IPS-20b (cell line): ENCODE measurements at regions not wholly inside any gene's neighbourhood (a gene's known extent, or its start where the extent isn't known, plus 50 kb on each side); places are given as distances from the start of the nearest gene placed in this dataset.

Source experiments
- H3K27ac ChIP-seq: one replicate; pipeline ENCODE4 v1.5.1; 2013; ENCODE audit warnings: low read length
- H3K27me3 ChIP-seq: 2 replicates; pipeline ENCODE4 v1.6.1; 2013; ENCODE audit warnings: mild to moderate bottlenecking, low read length, inconsistent platforms; ENCODE audit not compliant: insufficient read depth
- H3K36me3 ChIP-seq: 2 replicates; pipeline ENCODE4 v1.6.1; 2013; ENCODE audit warnings: low read depth, mild to moderate bottlenecking, inconsistent platforms, low read length, moderate library complexity; ENCODE audit not compliant: insufficient read depth
- H3K4me1 ChIP-seq: 2 replicates; pipeline ENCODE4 v1.6.1; 2013; ENCODE audit warnings: mild to moderate bottlenecking, control low read depth, inconsistent platforms, low read length, moderate library complexity; ENCODE audit not compliant: insufficient read depth
- H3K4me3 ChIP-seq: 2 replicates; pipeline ENCODE4 v1.5.1; 2013; ENCODE audit warnings: mild to moderate bottlenecking, low read length, inconsistent platforms
- H3K9ac ChIP-seq: 2 replicates; pipeline ENCODE4 v1.6.1; 2013; ENCODE audit warnings: low read depth, mild to moderate bottlenecking, inconsistent platforms, low read length, moderate library complexity
- H3K9me3 ChIP-seq: 2 replicates; pipeline ENCODE4 v1.6.1; 2013; ENCODE audit warnings: mild to moderate bottlenecking, low read depth, low read length, inconsistent platforms; ENCODE audit not compliant: insufficient read depth

- Histone ChIP-seq H3K9me3 (peaks cover 37% of the 10 kb centered on the region; the same call in 1 of the 2 replicates), H3K27ac (no peak overlapping the region), H3K4me3 (no peak overlapping the region), H3K9ac (no peak overlapping the region), H3K27me3 (no peaks in the 10 kb centered on the region), H3K36me3 (no peaks in the 10 kb centered on the region), H3K4me1 (no peaks in the 10 kb centered on the region)
These were observed 650.1 kb upstream of the TSPY4 start for GRCh38 chrY:8687154-8687553.

- no peak overlapping the region for H3K4me3 ChIP-seq
- H3K27me3 ChIP-seq, result no peaks in the 10 kb centered on the region
- no peak overlapping the region for H3K27ac ChIP-seq
- H3K36me3 ChIP-seq, result no peaks in the 10 kb centered on the region
- no peaks in the 10 kb centered on the region for H3K4me1 ChIP-seq
- H3K9me3 ChIP-seq, result peaks cover 49% of the 10 kb centered on the region
- H3K9ac ChIP-seq, result no peak overlapping the region
These were observed 646.2 kb upstream of the TSPY4 start for GRCh38 chrY:8690901-8691685.

GRCh38 chrY:8698571-8698970 is 638.7 kb upstream of the TSPY4 start:
- no peak overlapping the region for H3K27ac ChIP-seq
- H3K9ac ChIP-seq, result no peak overlapping the region
- no peaks in the 10 kb centered on the region for H3K27me3 ChIP-seq
- no peak overlapping the region for H3K4me3 ChIP-seq
- H3K36me3 ChIP-seq, result no peaks in the 10 kb centered on the region
- no peaks in the 10 kb centered on the region for H3K4me1 ChIP-seq
- H3K9me3 ChIP-seq, result peaks cover 53% of the 10 kb centered on the region

- H3K9me3 ChIP-seq, result peaks cover 34% of the 10 kb centered on the region
- H3K9ac ChIP-seq, result no peak overlapping the region
- no peaks in the 10 kb centered on the region for H3K36me3 ChIP-seq
- H3K4me1 ChIP-seq, result no peaks in the 10 kb centered on the region
- H3K27ac ChIP-seq, result no peak overlapping the region
- no peaks in the 10 kb centered on the region for H3K27me3 ChIP-seq
- no peak overlapping the region for H3K4me3 ChIP-seq
These were observed 631.5 kb upstream of the TSPY4 start for GRCh38 chrY:8705636-8706300.

GRCh38 chrY:8712296-8712695 is 625.0 kb upstream of the TSPY4 start:
- H3K27me3 ChIP-seq, result no peaks in the 10 kb centered on the region
- H3K4me1 ChIP-seq, result no peaks in the 10 kb centered on the region
- no peak overlapping the region for H3K9ac ChIP-seq
- H3K27ac ChIP-seq, result no peak overlapping the region
- H3K4me3 ChIP-seq, result no peak overlapping the region
- no peaks in the 10 kb centered on the region for H3K36me3 ChIP-seq
- H3K9me3 ChIP-seq, result peaks cover 31% of the 10 kb centered on the region

- no peak overlapping the region for H3K27ac ChIP-seq
- H3K9ac ChIP-seq, result no peak overlapping the region
- no peaks in the 10 kb centered on the region for H3K36me3 ChIP-seq
- H3K27me3 ChIP-seq, result no peaks in the 10 kb centered on the region
- peaks cover 38% of the 10 kb centered on the region for H3K9me3 ChIP-seq
- no peak overlapping the region for H3K4me3 ChIP-seq
- no peaks in the 10 kb centered on the region for H3K4me1 ChIP-seq
These were observed 622.0 kb upstream of the TSPY4 start for GRCh38 chrY:8715226-8715625.

GRCh38 chrY:8726616-8727015 is 610.6 kb upstream of the TSPY4 start:
- H3K27me3 ChIP-seq, result no peaks in the 10 kb centered on the region
- H3K27ac ChIP-seq, result no peak overlapping the region
- H3K9ac ChIP-seq, result no peak overlapping the region
- H3K36me3 ChIP-seq, result no peaks in the 10 kb centered on the region
- no peaks in the 10 kb centered on the region for H3K4me1 ChIP-seq
- peaks cover 59% of the 10 kb centered on the region for H3K9me3 ChIP-seq
- no peak overlapping the region for H3K4me3 ChIP-seq

- Histone ChIP-seq H3K9me3 (peaks cover 51% of the 10 kb centered on the region), H3K4me3 (no peak overlapping the region), H3K36me3 (no peaks in the 10 kb centered on the region), H3K27me3 (no peaks in the 10 kb centered on the region), H3K27ac (no peak overlapping the region), H3K4me1 (no peaks in the 10 kb centered on the region), H3K9ac (no peak overlapping the region)
These were observed 607.3 kb upstream of the TSPY4 start for GRCh38 chrY:8729971-8730370.

GRCh38 chrY:8741343-8742069 is 595.8 kb upstream of the TSPY4 start:
- H3K27me3 ChIP-seq, result no peaks in the 10 kb centered on the region
- H3K27ac ChIP-seq, result no peak overlapping the region
- peaks cover 70% of the 10 kb centered on the region for H3K9me3 ChIP-seq
- no peaks in the 10 kb centered on the region for H3K4me1 ChIP-seq
- H3K36me3 ChIP-seq, result no peaks in the 10 kb centered on the region
- no peak overlapping the region for H3K9ac ChIP-seq
- H3K4me3 ChIP-seq, result no peak overlapping the region

GRCh38 chrY:8764184-8764583 is 573.1 kb upstream of the TSPY4 start:
- Histone ChIP-seq H3K36me3 (no peaks in the 10 kb centered on the region), H3K4me1 (no peaks in the 10 kb centered on the region), H3K9me3 (peaks cover 64% of the 10 kb centered on the region), H3K4me3 (no peak overlapping the region), H3K27ac (no peak overlapping the region), H3K9ac (no peak overlapping the region), H3K27me3 (no peaks in the 10 kb centered on the region)

GRCh38 chrY:8781184-8781890 is 555.9 kb upstream of the TSPY4 start:
- Histone ChIP-seq H3K36me3 (no peaks in the 10 kb centered on the region), H3K4me1 (no peaks in the 10 kb centered on the region), H3K27me3 (no peaks in the 10 kb centered on the region)

More at GRCh38 chrY:8781184-8781890, 555.9 kb upstream of the TSPY4 start:
- Histone ChIP-seq H3K27ac (no peak overlapping the region), H3K4me3 (no peak overlapping the region), H3K9me3 (peaks cover 23% of the 10 kb centered on the region), H3K9ac (no peak overlapping the region)
